ENCODE measurements at regions not wholly inside any gene's neighbourhood (a gene's known extent, or its start where the extent isn't known, plus 50 kb on each side); places are given as distances from the start of the nearest gene placed in this dataset.

GRCh38 chr5:38207343-38207742 lies 51.0 kb upstream of the EGFLAM start:
- no peak for DNase-seq (ENCODE audit: low read depth in 2 of 2)

- DNase-seq (ENCODE audit: low read depth in 2 of 2), result no peak
Observed at GRCh38 chr5:38202741-38203140, 55.6 kb upstream of the EGFLAM start.

GRCh38 chr5:38200872-38201557 lies 57.3 kb upstream of the EGFLAM start:
- no peak for DNase-seq (ENCODE audit: low read depth in 2 of 2)

GRCh38 chr5:38197118-38197517 lies 61.2 kb upstream of the EGFLAM start:
- no peak for DNase-seq (ENCODE audit: low read depth in 2 of 2)

- peak; percentile 27 to 43 for DNase-seq (ENCODE audit: low read depth in 2 of 2)
Observed at GRCh38 chr5:38193015-38193581, 65.3 kb upstream of the EGFLAM start.

- DNase-seq (ENCODE audit: low read depth in 2 of 2), result no peak
Observed at GRCh38 chr5:38191693-38192092, 66.7 kb upstream of the EGFLAM start.

- no peak for DNase-seq (ENCODE audit: low read depth in 2 of 2)
Observed at GRCh38 chr5:38190111-38190510, 68.2 kb upstream of the EGFLAM start.

- no peak for DNase-seq (ENCODE audit: low read depth in 2 of 2)
Observed at GRCh38 chr5:38189081-38189504, 69.3 kb upstream of the EGFLAM start.

- DNase-seq (ENCODE audit: low read depth in 2 of 2), result no peak
Observed at GRCh38 chr5:38188591-38188990, 69.8 kb upstream of the EGFLAM start.

GRCh38 chr5:38187532-38187931 lies 70.8 kb upstream of the EGFLAM start:
- no peak for DNase-seq (ENCODE audit: low read depth in 2 of 2)

GRCh38 chr5:38184627-38185026 lies 73.7 kb upstream of the EGFLAM start:
- DNase-seq (ENCODE audit: low read depth in 2 of 2), result no peak

GRCh38 chr5:38182991-38183390 lies 75.4 kb upstream of the EGFLAM start:
- no peak for DNase-seq (ENCODE audit: low read depth in 2 of 2)

- DNase-seq (ENCODE audit: low read depth in 2 of 2), result no peak
Observed at GRCh38 chr5:38168029-38168428, 90.3 kb upstream of the EGFLAM start.

GRCh38 chr5:38167562-38167996 lies 90.8 kb upstream of the EGFLAM start:
- no peak for DNase-seq (ENCODE audit: low read depth in 2 of 2)

- DNase-seq (ENCODE audit: low read depth in 2 of 2), result no peak
Observed at GRCh38 chr5:38166832-38167231, 91.5 kb upstream of the EGFLAM start.

GRCh38 chr5:38165435-38165834 lies 92.9 kb upstream of the EGFLAM start:
- no peak for DNase-seq (ENCODE audit: low read depth in 2 of 2)

- DNase-seq (ENCODE audit: low read depth in 2 of 2), result no peak
Observed at GRCh38 chr5:38164776-38165399, 93.5 kb upstream of the EGFLAM start.

GRCh38 chr5:38163636-38164237 lies 94.6 kb upstream of the EGFLAM start:
- DNase-seq (ENCODE audit: low read depth in 2 of 2), result no peak

- no peak for DNase-seq (ENCODE audit: low read depth in 2 of 2)
Observed at GRCh38 chr5:38162625-38163024, 95.7 kb upstream of the EGFLAM start.

- no peak for DNase-seq (ENCODE audit: low read depth in 2 of 2)
Observed at GRCh38 chr5:38157024-38157423, 101.3 kb upstream of the EGFLAM start.

GRCh38 chr5:38154615-38155204 lies 103.6 kb upstream of the EGFLAM start:
- DNase-seq (ENCODE audit: low read depth in 2 of 2), result no peak

- DNase-seq (ENCODE audit: low read depth in 2 of 2), result no peak
Observed at GRCh38 chr5:38151878-38152277, 106.5 kb upstream of the EGFLAM start.

- DNase-seq (ENCODE audit: low read depth in 2 of 2), result no peak
Observed at GRCh38 chr5:38149815-38150195, 108.6 kb upstream of the EGFLAM start.

All from stimulated activated CD4-positive, alpha-beta T cell treated with anti-CD3 and anti-CD28 coated beads, Interleukin-12 subunit alpha, Interleukin-12 subunit beta, amount 100 ng/mL, for 24 hours (primary cell).